Upper lobe of right lung (tissue), 1 donor: ENCODE measurements at regions not wholly inside any gene's neighbourhood (a gene's known extent, or its start where the extent isn't known, plus 50 kb on each side); places are given as distances from the start of the nearest gene placed in this dataset.

Experiments used
- ATAC-seq: fragments of 200-7000 bp; cut with Tn5 transposase; one replicate; pipeline ENCODE4 v1.9.1; 2020; ENCODE audit warnings: mild to moderate bottlenecking, moderate library complexity
- DNase-seq: peaks from one replicate; pipeline ENCODE4 v3.0.0-alpha.2; 2020
- H3K27ac ChIP-seq: fragments of 200-600 bp; one replicate; pipeline ENCODE4 v1.8.0; 2022
- H3K27me3 ChIP-seq: fragments of 200-600 bp; one replicate; pipeline ENCODE4 v1.8.0; 2022; ENCODE audit warnings: mild to moderate bottlenecking
- H3K36me3 ChIP-seq: fragments of 200-600 bp; one replicate; pipeline ENCODE4 v1.8.0; 2022
- H3K4me1 ChIP-seq: fragments of 200-600 bp; one replicate; pipeline ENCODE4 v1.8.0; 2022
- H3K4me3 ChIP-seq: fragments of 200-600 bp; one replicate; pipeline ENCODE4 v1.8.0; 2022; ENCODE audit warnings: mild to moderate bottlenecking
- H3K9me3 ChIP-seq: fragments of 200-600 bp; one replicate; pipeline ENCODE4 v1.8.0; 2022
- intact Hi-C: fragments of 100-400 bp; cut with DNase I; formaldehyde crosslinking; loops from one replicate; pipeline ENCODE4 v1.11.0; 2022
- TF ChIP-seq, protein P1 (sequence below): fragments of 200-600 bp; IDR thresholded peaks from one replicate; pipeline ENCODE4 v1.8.0; 2022; ENCODE audit warnings: antibody characterized with exemption
- donor health status: DM: no; HTN: yes; CAD: no; lungs with severe emphysema.

DNA sequence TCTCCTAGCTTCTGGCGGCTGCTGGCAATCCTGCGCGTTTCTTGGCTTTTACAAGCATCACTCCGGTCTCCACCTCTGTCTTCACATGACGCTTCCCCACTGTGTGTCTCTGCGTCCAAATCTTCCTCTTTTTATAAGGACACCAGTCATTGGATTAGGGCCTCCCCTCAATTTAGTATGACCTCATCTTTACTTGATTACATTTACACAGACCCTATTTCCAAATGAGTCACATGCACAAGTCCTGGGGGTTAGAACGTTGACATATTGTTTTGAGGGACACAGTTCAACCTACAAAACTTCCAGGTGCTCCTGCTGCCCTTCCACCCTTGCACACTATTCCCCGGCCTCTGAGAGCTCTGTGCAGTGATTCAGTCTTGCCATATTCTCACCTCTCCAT lies 215.3 kb downstream of the OPA1 start:
- ATAC-seq, result no peak
- TF ChIP-seq, protein P1, sequence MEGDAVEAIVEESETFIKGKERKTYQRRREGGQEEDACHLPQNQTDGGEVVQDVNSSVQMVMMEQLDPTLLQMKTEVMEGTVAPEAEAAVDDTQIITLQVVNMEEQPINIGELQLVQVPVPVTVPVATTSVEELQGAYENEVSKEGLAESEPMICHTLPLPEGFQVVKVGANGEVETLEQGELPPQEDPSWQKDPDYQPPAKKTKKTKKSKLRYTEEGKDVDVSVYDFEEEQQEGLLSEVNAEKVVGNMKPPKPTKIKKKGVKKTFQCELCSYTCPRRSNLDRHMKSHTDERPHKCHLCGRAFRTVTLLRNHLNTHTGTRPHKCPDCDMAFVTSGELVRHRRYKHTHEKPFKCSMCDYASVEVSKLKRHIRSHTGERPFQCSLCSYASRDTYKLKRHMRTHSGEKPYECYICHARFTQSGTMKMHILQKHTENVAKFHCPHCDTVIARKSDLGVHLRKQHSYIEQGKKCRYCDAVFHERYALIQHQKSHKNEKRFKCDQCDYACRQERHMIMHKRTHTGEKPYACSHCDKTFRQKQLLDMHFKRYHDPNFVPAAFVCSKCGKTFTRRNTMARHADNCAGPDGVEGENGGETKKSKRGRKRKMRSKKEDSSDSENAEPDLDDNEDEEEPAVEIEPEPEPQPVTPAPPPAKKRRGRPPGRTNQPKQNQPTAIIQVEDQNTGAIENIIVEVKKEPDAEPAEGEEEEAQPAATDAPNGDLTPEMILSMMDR, result no peak
- intact Hi-C loops, result no loop called here

DNA sequence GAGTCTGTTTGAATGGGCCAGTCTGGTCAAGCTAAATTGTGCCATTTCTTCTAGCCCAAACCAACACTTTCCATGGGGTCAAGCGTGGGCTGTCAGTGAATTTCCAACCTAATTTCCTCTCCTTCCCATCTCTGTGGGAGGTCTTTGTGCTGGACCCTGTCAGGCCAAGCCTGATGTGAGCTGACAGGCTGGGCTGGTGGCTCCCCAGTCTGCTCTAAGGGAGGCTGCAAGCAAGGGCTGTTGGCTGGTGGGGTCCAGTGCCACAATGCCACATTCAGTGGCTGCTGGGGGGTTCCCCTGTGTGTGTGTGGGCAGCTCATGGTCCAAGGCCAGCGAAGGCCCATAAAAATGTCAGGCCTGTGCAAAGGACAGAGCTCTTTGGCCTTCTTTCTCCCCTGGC lies 216.1 kb downstream of the OPA1 start:
- Histone ChIP-seq H3K36me3 (no peaks in the 10 kb centered on the region), H3K9me3 (no peaks in the 10 kb centered on the region), H3K27ac (no peak overlapping the region), H3K4me1 (no peaks in the 10 kb centered on the region), H3K27me3 (no peaks in the 10 kb centered on the region), H3K4me3 (no peak overlapping the region)
- intact Hi-C loops, result no loop called here
- TF ChIP-seq, protein P1, result no peak
- ATAC-seq (no peak), DNase-seq (no peak)

More for the DNA sequence above, 215.3 kb downstream of the OPA1 start:
- H3K4me3 ChIP-seq, result no peak overlapping the region
- no peaks in the 10 kb centered on the region for H3K4me1 ChIP-seq
- no peaks in the 10 kb centered on the region for H3K9me3 ChIP-seq
- no peaks in the 10 kb centered on the region for H3K27me3 ChIP-seq
- no peak for DNase-seq
- no peaks in the 10 kb centered on the region for H3K36me3 ChIP-seq
- H3K27ac ChIP-seq, result no peak overlapping the region

DNA sequence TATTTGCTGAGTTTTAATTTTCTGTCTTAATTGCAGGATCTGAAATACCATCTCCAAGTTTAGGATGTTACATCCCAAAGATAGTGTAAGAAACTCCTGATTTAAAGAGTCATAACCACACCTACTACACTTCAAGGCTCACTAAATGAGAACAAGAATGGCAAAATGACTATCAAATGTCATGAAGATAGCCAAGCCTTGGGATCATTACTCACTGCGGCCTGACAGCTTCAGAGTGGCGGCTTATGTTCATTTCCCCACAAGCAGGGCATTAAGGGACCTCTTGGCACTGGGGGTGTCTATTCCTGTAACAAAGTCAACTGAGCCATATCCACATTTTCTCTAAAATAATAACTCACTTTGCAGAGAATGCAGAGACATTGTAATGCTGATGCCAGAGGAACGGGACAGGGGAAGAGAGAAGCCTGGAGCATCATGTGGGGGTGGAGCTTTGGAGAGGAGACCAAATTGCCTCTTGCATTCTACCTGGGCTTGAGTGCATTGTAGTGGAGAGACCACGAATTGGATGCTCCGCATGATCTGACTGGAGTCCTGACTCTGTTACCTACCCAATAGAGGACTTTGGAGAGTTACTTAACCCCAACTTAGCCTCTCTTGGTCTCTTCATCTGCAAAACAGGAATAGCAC lies 219.2 kb downstream of the OPA1 start:
- DNase-seq (no peak), ATAC-seq (no peak)
- Histone ChIP-seq H3K36me3 (no peaks in the 10 kb centered on the region), H3K4me3 (no peak overlapping the region), H3K27ac (no peak overlapping the region), H3K4me1 (no peaks in the 10 kb centered on the region), H3K27me3 (no peaks in the 10 kb centered on the region), H3K9me3 (no peaks in the 10 kb centered on the region)
- TF ChIP-seq, protein P1, result no peak
- intact Hi-C loops, result no loop called here

DNA sequence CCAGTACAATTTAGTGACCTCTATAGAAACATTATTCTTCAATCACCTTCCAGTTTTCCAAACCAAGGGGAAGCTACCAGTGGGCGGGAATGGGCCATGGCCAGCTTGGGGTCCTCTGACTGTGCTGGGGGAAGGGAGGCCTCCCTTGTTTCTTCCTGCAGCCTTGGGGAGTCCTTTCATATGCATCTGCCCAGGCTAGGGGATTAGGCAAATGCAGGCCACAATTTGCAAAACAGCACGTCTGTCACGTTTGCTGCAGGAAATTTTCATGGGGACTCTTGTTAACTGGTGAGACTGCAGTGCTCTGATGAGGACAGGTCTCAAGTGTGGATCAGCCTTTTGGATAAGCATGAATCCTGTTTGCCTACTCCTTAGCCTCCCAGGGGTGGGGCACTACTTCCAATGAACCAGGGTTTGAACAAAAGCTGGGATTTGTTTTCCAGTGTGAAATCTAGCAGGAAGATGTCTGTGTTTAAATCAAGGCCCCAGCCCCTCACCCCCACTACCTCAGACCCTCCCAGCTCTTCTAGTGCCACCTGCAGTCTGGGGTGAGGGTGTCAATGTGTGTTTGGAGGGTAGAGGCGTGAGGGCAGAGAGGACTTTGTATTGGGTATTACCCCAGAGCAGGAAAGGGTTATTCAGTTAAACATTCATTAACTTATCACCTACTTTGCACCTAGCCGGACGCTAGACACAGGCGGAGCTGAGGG lies 219.9 kb downstream of the OPA1 start:
- H3K36me3 ChIP-seq, result no peaks in the 10 kb centered on the region

DNA sequence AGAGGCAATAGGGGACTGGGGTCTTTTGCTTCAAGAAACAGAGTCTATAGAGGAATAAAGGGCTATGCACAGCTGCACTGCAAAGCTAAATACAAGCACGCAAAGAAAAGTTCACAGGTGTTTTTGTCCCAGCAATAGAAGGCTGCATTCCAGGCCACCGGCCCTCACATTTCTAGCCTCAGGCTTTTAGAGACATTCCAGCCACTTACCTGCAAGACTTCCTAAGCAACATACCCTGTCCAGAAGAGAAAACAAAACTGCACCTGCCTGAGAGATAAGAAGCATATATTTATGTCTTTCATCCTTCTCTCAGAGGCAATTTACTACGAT lies 220.5 kb downstream of the OPA1 start:
- Histone ChIP-seq H3K4me1 (no peaks in the 10 kb centered on the region), H3K9me3 (no peaks in the 10 kb centered on the region), H3K27ac (no peak overlapping the region), H3K4me3 (no peak overlapping the region), H3K27me3 (no peaks in the 10 kb centered on the region), H3K36me3 (no peaks in the 10 kb centered on the region)
- TF ChIP-seq, protein P1, result no peak
- ATAC-seq (no peak), DNase-seq (no peak)
- intact Hi-C loops, result no loop called here

More for the DNA sequence above, 219.9 kb downstream of the OPA1 start:
- H3K4me1 ChIP-seq, result no peaks in the 10 kb centered on the region
- no peak overlapping the region for H3K27ac ChIP-seq
- DNase-seq (no peak), ATAC-seq (no peak)
- TF ChIP-seq, protein P1, result no peak
- H3K27me3 ChIP-seq, result no peaks in the 10 kb centered on the region
- no peak overlapping the region for H3K4me3 ChIP-seq
- intact Hi-C loops, result no loop called here
- H3K9me3 ChIP-seq, result no peaks in the 10 kb centered on the region
